H1 (cell line): ENCODE measurements at regions not wholly inside any gene's neighbourhood (a gene's known extent, or its start where the extent isn't known, plus 50 kb on each side); places are given as distances from the start of the nearest gene placed in this dataset.

Experiments
- CTCF ChIA-PET: fragments of 300-600 bp; sonication (Branson Sonifier 250); formaldehyde crosslinking; loops from one replicate; lab custom pipeline; 2021; ENCODE audit not compliant: partially characterized antibody; lab: Charles Lee
- POLR2A ChIA-PET: fragments of 300-600 bp; sonication (Branson Sonifier 250); formaldehyde crosslinking; loops from one replicate; lab custom pipeline; 2021; ENCODE audit warnings: inconsistent platforms; ENCODE audit not compliant: partially characterized antibody; lab: Charles Lee
- DNase-seq, 2 experiments: peaks; one replicate each; pipeline versions ENCODE4 v3.0.0 to v3.0.0-alpha.2; 2010 to 2022; ENCODE audit warnings: low spot score in 2 of 2, low read depth in 1 of 2, mixed read lengths in 1 of 2
- FAIRE-seq: peaks from 2 replicates; lab custom pipeline; 2011; peaks lifted over from hg19 to GRCh38; lab: Jason Lieb, UNC
- H2AFZ ChIP-seq: 2 replicates; pipeline ENCODE4 v1.8.1; 2012; ENCODE audit warnings: low read length, inconsistent platforms
- H2AK5ac ChIP-seq: 2 replicates; pipeline ENCODE4 v1.6.1; 2013; ENCODE audit warnings: low read depth, low read length
- H2BK120ac ChIP-seq: replicated peaks from 2 replicates; pipeline ENCODE3; 2013; ENCODE audit warnings: low read depth, low read length, inconsistent platforms
- H2BK12ac ChIP-seq: 2 replicates; pipeline ENCODE4 v1.6.1; 2013; ENCODE audit warnings: low read depth, low read length
- H2BK15ac ChIP-seq: 2 replicates; pipeline ENCODE4 v1.6.1; 2013; ENCODE audit warnings: low read length
- H2BK20ac ChIP-seq: 2 replicates; pipeline ENCODE4 v1.6.1; 2013; ENCODE audit warnings: low read length
- H2BK5ac ChIP-seq: 2 replicates; pipeline ENCODE4 v1.6.1; 2013; ENCODE audit warnings: low read depth, low read length
- H3K14ac ChIP-seq: 2 replicates; pipeline ENCODE4 v1.6.1; 2013; ENCODE audit warnings: inconsistent platforms; ENCODE audit not compliant: insufficient read length
- H3K18ac ChIP-seq: 2 replicates; pipeline ENCODE4 v1.6.1; 2013; ENCODE audit warnings: low read length; ENCODE audit errors: extremely low read depth
- H3K23ac ChIP-seq: 2 replicates; pipeline ENCODE4 v1.6.1; 2013; ENCODE audit warnings: inconsistent platforms; ENCODE audit not compliant: insufficient read length
- H3K23me2 ChIP-seq: 2 replicates; pipeline ENCODE4 v1.6.1; 2013; ENCODE audit warnings: low read depth, low read length
- H3K27ac ChIP-seq: 2 replicates; pipeline ENCODE4 v1.6.1; 2011; ENCODE audit warnings: low read depth, low read length, inconsistent platforms
- H3K27me3 ChIP-seq, 4 experiments: replicated peaks in 1 of 4; 1 replicate in 1 of 4; 2 replicates in 3 of 4; pipeline versions ENCODE4 v1.6.1 to v1.8.1; 2011 to 2013; ENCODE audit warnings: low read length in 3 of 4, mild to moderate bottlenecking in 3 of 4, inconsistent platforms in 2 of 4, mixed read lengths in 2 of 4, moderate library complexity in 1 of 4; ENCODE audit not compliant: control insufficient read depth in 3 of 4, insufficient read depth in 3 of 4; ENCODE audit errors: extremely low read depth in 1 of 4
- H3K36me3 ChIP-seq, 4 experiments: 2 replicates each; pipeline versions ENCODE4 v1.6.1 to v1.8.1; 2011 to 2013; ENCODE audit warnings: mild to moderate bottlenecking in 4 of 4, low read length in 3 of 4, moderate library complexity in 2 of 4, control low read depth in 1 of 4, inconsistent platforms in 1 of 4; ENCODE audit not compliant: insufficient read depth in 4 of 4, control insufficient read depth in 2 of 4
- H3K4ac ChIP-seq: replicated peaks from 2 replicates; pipeline ENCODE3; 2013; ENCODE audit warnings: low read length, low read depth, mixed read lengths, inconsistent platforms; ENCODE audit not compliant: insufficient read length
- H3K4me1 ChIP-seq, 4 experiments: replicated peaks in 1 of 4; 1 replicate in 1 of 4; 2 replicates in 3 of 4; pipeline versions ENCODE4 v1.6.1 to v1.8.1; 2011 to 2013; ENCODE audit warnings: low read length in 3 of 4, inconsistent platforms in 2 of 4, mixed read lengths in 1 of 4; ENCODE audit not compliant: insufficient read depth in 4 of 4, control insufficient read depth in 3 of 4
- H3K4me2 ChIP-seq, 2 experiments: 2 replicates each; pipeline versions ENCODE4 v1.6.1 to v1.8.1; 2011 to 2013; ENCODE audit warnings: low read depth in 2 of 2, low read length in 2 of 2, control low read depth in 1 of 2, inconsistent platforms in 1 of 2, mild to moderate bottlenecking in 1 of 2; ENCODE audit not compliant: insufficient read depth in 1 of 2
- H3K4me3 ChIP-seq, 4 experiments: fragments of 200-600, 300-600 bp in 1 of 4; sonication (generic), shearing (Covaris generic), sonication (Bioruptor Twin) in 1 of 4; 2 replicates each; pipeline versions ENCODE4 v1.5.1 to v1.8.1; 2011 to 2016; ENCODE audit warnings: low read length in 4 of 4, low read depth in 3 of 4, control low read depth in 2 of 4, inconsistent platforms in 2 of 4, mild to moderate bottlenecking in 2 of 4, mixed read lengths in 1 of 4, moderate library complexity in 1 of 4; ENCODE audit not compliant: insufficient read depth in 2 of 4; ENCODE audit errors: extremely low read depth in 1 of 4
- H3K56ac ChIP-seq: replicated peaks from 2 replicates; pipeline ENCODE3; 2013; ENCODE audit warnings: low read depth, mild to moderate bottlenecking, mixed read lengths, low read length, inconsistent platforms; ENCODE audit not compliant: insufficient read length
- H3K79me1 ChIP-seq: 2 replicates; pipeline ENCODE4 v1.6.1; 2013; ENCODE audit warnings: low read depth, low read length, control low read depth
- H3K79me2 ChIP-seq, 2 experiments: 2 replicates each; pipeline versions ENCODE4 v1.6.1 to v1.8.1; 2012 to 2013; ENCODE audit warnings: low read length in 2 of 2, mild to moderate bottlenecking in 2 of 2, inconsistent platforms in 1 of 2; ENCODE audit not compliant: insufficient read depth in 2 of 2, control insufficient read depth in 1 of 2
- H3K9ac ChIP-seq, 4 experiments: replicated peaks in 1 of 4; 1 replicate in 1 of 4; 2 replicates in 3 of 4; pipeline versions ENCODE4 v1.6.1 to v1.8.1; 2011 to 2013; ENCODE audit warnings: low read depth in 3 of 4, low read length in 3 of 4, control low read depth in 2 of 4, mild to moderate bottlenecking in 2 of 4, moderate library complexity in 2 of 4, inconsistent platforms in 1 of 4; ENCODE audit errors: extremely low read depth in 1 of 4
- H3K9me3 ChIP-seq, 2 experiments: 2 replicates each; pipeline versions ENCODE4 v1.6.1 to v1.8.1; 2012 to 2013; ENCODE audit warnings: mild to moderate bottlenecking in 2 of 2, moderate library complexity in 2 of 2, control low read depth in 1 of 2, inconsistent platforms in 1 of 2, low read depth in 1 of 2, low read length in 1 of 2, mixed read lengths in 1 of 2; ENCODE audit not compliant: insufficient read depth in 2 of 2
- H4K20me1 ChIP-seq, 2 experiments: replicated peaks in 1 of 2; 2 replicates each; pipeline versions ENCODE3 to v1.8.1; 2011 to 2013; ENCODE audit warnings: inconsistent platforms in 2 of 2, low read length in 2 of 2, mild to moderate bottlenecking in 1 of 2; ENCODE audit not compliant: insufficient read depth in 2 of 2, control insufficient read depth in 1 of 2
- H4K5ac ChIP-seq: 2 replicates; pipeline ENCODE4 v1.6.1; 2013; ENCODE audit warnings: low read length, low read depth, mixed read lengths, inconsistent platforms; ENCODE audit not compliant: insufficient read length
- H4K8ac ChIP-seq: 2 replicates; pipeline ENCODE4 v1.8.0; 2013; ENCODE audit warnings: mild to moderate bottlenecking, moderate library complexity, low read length, inconsistent platforms; ENCODE audit not compliant: insufficient read depth; ENCODE audit errors: extremely low read depth
- H4K91ac ChIP-seq: replicated peaks from 2 replicates; pipeline ENCODE3; 2013; ENCODE audit warnings: low read length, mixed read lengths, inconsistent platforms; ENCODE audit not compliant: insufficient read length
- HDAC2 ChIP-seq, 2 experiments: fragments of 300-600 bp in 1 of 2; sonication (generic) in 1 of 2; IDR thresholded peaks; 2 replicates each; pipeline ENCODE4 v1.6.1; 2011 to 2012; ENCODE audit warnings: low read depth in 2 of 2, low read length in 2 of 2, mild to moderate bottlenecking in 2 of 2, moderate library complexity in 2 of 2, borderline replicate concordance in 1 of 2, inconsistent platforms in 1 of 2
- NANOG ChIP-seq: IDR thresholded peaks from 2 replicates; pipeline ENCODE4 v1.6.1; 2011; ENCODE audit warnings: low read length, low read depth, mild to moderate bottlenecking, inconsistent platforms; ENCODE audit not compliant: insufficient read depth, poor library complexity, severe bottlenecking
- SAP30 ChIP-seq: fragments of 300-600 bp; sonication (generic); IDR thresholded peaks from 2 replicates; pipeline ENCODE4 v1.7.1; 2012; ENCODE audit warnings: low read length, moderate library complexity, mild to moderate bottlenecking, inconsistent platforms; ENCODE audit not compliant: insufficient read depth, insufficient replicate concordance
- SP4 ChIP-seq: IDR thresholded peaks from 2 replicates; pipeline ENCODE4 v1.6.1; 2012; ENCODE audit warnings: low read length, inconsistent platforms
- ZNF274 ChIP-seq: IDR thresholded peaks from 2 replicates; pipeline ENCODE4 v1.7.0; 2012; ENCODE audit warnings: low read length, borderline replicate concordance; ENCODE audit errors: extremely low read depth

- H2BK12ac ChIP-seq: no peak overlapping the region
- no peaks in the 10 kb centered on the region for H3K79me2 ChIP-seq
- no peak overlapping the region for H4K91ac ChIP-seq
- POLR2A ChIA-PET: no interaction called here
- H4K8ac ChIP-seq: no peak overlapping the region
- TF ChIP-seq ZNF274: no peak
- no peak for TF ChIP-seq SP4
- no peak for TF ChIP-seq HDAC2 (IDR thresholded peaks at IDR 0.05; ENCODE audit: borderline replicate concordance in 1 of 2, low read depth in 2 of 2, low read length in 2 of 2)
- no peak for TF ChIP-seq SAP30
- no peak for TF ChIP-seq NANOG
- H3K4me3 ChIP-seq: no peak overlapping the region
- no peak overlapping the region for H3K9ac ChIP-seq
- no peaks in the 10 kb centered on the region for H3K36me3 ChIP-seq
- H3K23me2 ChIP-seq: no peaks in the 10 kb centered on the region
- H2BK20ac ChIP-seq: no peak overlapping the region
- H3K79me1 ChIP-seq: no peaks in the 10 kb centered on the region
- FAIRE-seq (no peak), DNase-seq (no peak)
- H3K14ac ChIP-seq: no peak overlapping the region
- H2BK120ac ChIP-seq: no peak overlapping the region
- H3K4me1 ChIP-seq: no peaks in the 10 kb centered on the region
- no peak overlapping the region for H3K27ac ChIP-seq
- CTCF ChIA-PET: no interaction called here
- H2AK5ac ChIP-seq: no peak overlapping the region
- H4K5ac ChIP-seq: no peak overlapping the region
- H3K27me3 ChIP-seq: no peaks in the 10 kb centered on the region
- H3K4me2 ChIP-seq: no peak overlapping the region
- no peak overlapping the region for H2AFZ ChIP-seq
- H2BK15ac ChIP-seq: no peak overlapping the region
- H3K4ac ChIP-seq: no peak overlapping the region
- no peak overlapping the region for H2BK5ac ChIP-seq
- H3K18ac ChIP-seq: no peak overlapping the region
- no peaks in the 10 kb centered on the region for H3K9me3 ChIP-seq
- H4K20me1 ChIP-seq: no peaks in the 10 kb centered on the region
- no peak overlapping the region for H3K56ac ChIP-seq
- no peak overlapping the region for H3K23ac ChIP-seq
Measured at GRCh38 chr4:28373191-28373590, 1512.5 kb downstream of the STIM2 start.
